ENCODE measurements at regions not wholly inside any gene's neighbourhood (a gene's known extent, or its start where the extent isn't known, plus 50 kb on each side); places are given as distances from the start of the nearest gene placed in this dataset.

GRCh38 chr4:166293556-166293955 lies 420.5 kb downstream of the TLL1 start:
- no peak for TF ChIP-seq CTCF (IDR thresholded peaks at IDR 0.05)
- no peak for TF ChIP-seq POLR2A (IDR thresholded peaks at IDR 0.05)

Measured in esophagus squamous epithelium (tissue), 4 donors.